ENCODE measurements at regions not wholly inside any gene's neighbourhood (a gene's known extent, or its start where the extent isn't known, plus 50 kb on each side); places are given as distances from the start of the nearest gene placed in this dataset.

- TF ChIP-seq POLR2A (IDR thresholded peaks at IDR 0.05) = no peak
- TF ChIP-seq, protein P1, sequence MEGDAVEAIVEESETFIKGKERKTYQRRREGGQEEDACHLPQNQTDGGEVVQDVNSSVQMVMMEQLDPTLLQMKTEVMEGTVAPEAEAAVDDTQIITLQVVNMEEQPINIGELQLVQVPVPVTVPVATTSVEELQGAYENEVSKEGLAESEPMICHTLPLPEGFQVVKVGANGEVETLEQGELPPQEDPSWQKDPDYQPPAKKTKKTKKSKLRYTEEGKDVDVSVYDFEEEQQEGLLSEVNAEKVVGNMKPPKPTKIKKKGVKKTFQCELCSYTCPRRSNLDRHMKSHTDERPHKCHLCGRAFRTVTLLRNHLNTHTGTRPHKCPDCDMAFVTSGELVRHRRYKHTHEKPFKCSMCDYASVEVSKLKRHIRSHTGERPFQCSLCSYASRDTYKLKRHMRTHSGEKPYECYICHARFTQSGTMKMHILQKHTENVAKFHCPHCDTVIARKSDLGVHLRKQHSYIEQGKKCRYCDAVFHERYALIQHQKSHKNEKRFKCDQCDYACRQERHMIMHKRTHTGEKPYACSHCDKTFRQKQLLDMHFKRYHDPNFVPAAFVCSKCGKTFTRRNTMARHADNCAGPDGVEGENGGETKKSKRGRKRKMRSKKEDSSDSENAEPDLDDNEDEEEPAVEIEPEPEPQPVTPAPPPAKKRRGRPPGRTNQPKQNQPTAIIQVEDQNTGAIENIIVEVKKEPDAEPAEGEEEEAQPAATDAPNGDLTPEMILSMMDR (IDR thresholded peaks at IDR 0.05) = no peak
Measured at GRCh38 chr2:191773136-191773535, 73.8 kb downstream of the CAVIN2 start.

Data from thyroid gland (tissue), 4 donors.